Caco-2 (cell line): ENCODE measurements at regions not wholly inside any gene's neighbourhood (a gene's known extent, or its start where the extent isn't known, plus 50 kb on each side); places are given as distances from the start of the nearest gene placed in this dataset.

Experiments used
- BruUV-seq: library from RNA; stranded (reverse); fragments of 400-500 nt; replicated peaks from 2 replicates; lab custom pipeline; 2021; lab: Mats Ljungman, UMichigan
- CTCF ChIA-PET: fragments of 300-600 bp; sonication (Branson Sonifier 250); formaldehyde crosslinking; loops from one replicate; lab custom pipeline; 2022; ENCODE audit warnings: antibody characterized with exemption; lab: Charles Lee
- POLR2A ChIA-PET: fragments of 300-600 bp; sonication (Branson Sonifier 250); formaldehyde crosslinking; loops from one replicate; lab custom pipeline; 2022; ENCODE audit warnings: antibody characterized with exemption; lab: Charles Lee
- DNase-seq, 2 experiments: peaks; one replicate each; pipeline versions ENCODE4 v3.0.0 to v3.0.0-alpha.2; 2020 to 2022
- H3K27me3 ChIP-seq: replicated peaks from 2 replicates; pipeline ENCODE4 v1.6.0; 2011; ENCODE audit warnings: low read length; ENCODE audit not compliant: control insufficient read depth, insufficient read depth
- H3K36me3 ChIP-seq: 2 replicates; pipeline ENCODE4 v1.5.1; 2011; ENCODE audit warnings: low read length; ENCODE audit not compliant: control insufficient read depth, insufficient read depth
- H3K4me1 ChIP-seq: fragments of 250-450 bp; sonication (Bioruptor Pico); 2 replicates; pipeline ENCODE4 v1.5.1; 2020; ENCODE audit warnings: mild to moderate bottlenecking
- H3K4me3 ChIP-seq: 2 replicates; pipeline ENCODE4 v1.5.1; 2011; ENCODE audit warnings: low read depth, mild to moderate bottlenecking, control low read depth, low read length
- H3K9me3 ChIP-seq: fragments of 250-450 bp; sonication (Bioruptor Pico); 2 replicates; pipeline ENCODE4 v1.5.1; 2020; ENCODE audit warnings: mild to moderate bottlenecking, moderate library complexity
- H3K27ac Mint-ChIP-seq: one replicate; pipeline ENCODE4 v1.8.0; 2022; ENCODE audit warnings: mixed read lengths; ENCODE audit not compliant: unreplicated experiment
- H3K27me3 Mint-ChIP-seq: one replicate; pipeline ENCODE4 v1.8.0; 2022; ENCODE audit warnings: mixed read lengths; ENCODE audit not compliant: insufficient read depth, unreplicated experiment
- H3K36me3 Mint-ChIP-seq: one replicate; pipeline ENCODE4 v1.8.0; 2022; ENCODE audit warnings: mild to moderate bottlenecking, mixed read lengths; ENCODE audit not compliant: insufficient read depth, unreplicated experiment
- H3K4me1 Mint-ChIP-seq: one replicate; pipeline ENCODE4 v1.8.0; 2022; ENCODE audit warnings: low read depth, mixed read lengths; ENCODE audit not compliant: unreplicated experiment
- H3K4me3 Mint-ChIP-seq: one replicate; pipeline ENCODE4 v1.8.0; 2022; ENCODE audit warnings: mild to moderate bottlenecking, moderate library complexity, mixed read lengths; ENCODE audit not compliant: unreplicated experiment
- H3K9me3 Mint-ChIP-seq: one replicate; pipeline ENCODE4 v1.8.0; 2022; ENCODE audit warnings: mixed read lengths; ENCODE audit not compliant: unreplicated experiment
- CTCF ChIP-seq, 2 experiments: fragments of 200-600 bp in 1 of 2; IDR thresholded peaks; 1 replicate in 1 of 2; 2 replicates in 1 of 2; pipeline versions ENCODE4 v1.5.1 to v1.8.0; 2011 to 2022; ENCODE audit warnings: antibody characterized with exemption in 1 of 2, control low read depth in 1 of 2, inconsistent platforms in 1 of 2, low read depth in 1 of 2, low read length in 1 of 2, mild to moderate bottlenecking in 1 of 2, moderate library complexity in 1 of 2; ENCODE audit not compliant: insufficient read depth in 1 of 2, severe bottlenecking in 1 of 2, unreplicated experiment in 1 of 2
- intact Hi-C: fragments of 100-400 bp; cut with micrococcal nuclease; formaldehyde crosslinking; loops from one replicate; pipeline ENCODE4 v1.10.0; 2022; ENCODE audit not compliant: unreplicated experiment

GRCh38 chr2:236636261-236636660 lies 66.6 kb downstream of the ACKR3 start:
- H3K27me3 ChIP-seq, result no peaks in the 10 kb centered on the region

GRCh38 chr2:236636714-236637470 lies 67.3 kb downstream of the ACKR3 start:
- no peak for TF ChIP-seq CTCF (IDR thresholded peaks at IDR 0.05; ENCODE audit: insufficient read depth in 1 of 2, low read depth in 1 of 2, low read length in 1 of 2, severe bottlenecking in 1 of 2, unreplicated experiment in 1 of 2)
- Mint-ChIP-seq H3K4me3 (no peak overlapping the region), H3K36me3 (no peaks in the 10 kb centered on the region), H3K27me3 (no peaks in the 10 kb centered on the region), H3K4me1 (no peaks in the 10 kb centered on the region), H3K9me3 (peaks cover 16% of the 10 kb centered on the region), H3K27ac (no peak overlapping the region)
- H3K4me1 ChIP-seq, result no peaks in the 10 kb centered on the region
- H3K4me3 ChIP-seq, result no peak overlapping the region
- H3K9me3 ChIP-seq, result no peaks in the 10 kb centered on the region
- no peaks in the 10 kb centered on the region for H3K36me3 ChIP-seq
- intact Hi-C loops, result no loop called here
- no peak for DNase-seq
- ChIA-PET POLR2A (no interaction called here), CTCF (no interaction called here)
- H3K27me3 ChIP-seq, result no peaks in the 10 kb centered on the region
- no TSS peak for BruUV-seq

More at GRCh38 chr2:236636261-236636660, 66.6 kb downstream of the ACKR3 start:
- TF ChIP-seq CTCF (IDR thresholded peaks at IDR 0.05; ENCODE audit: insufficient read depth in 1 of 2, low read depth in 1 of 2, low read length in 1 of 2, severe bottlenecking in 1 of 2, unreplicated experiment in 1 of 2), result no peak
- ChIA-PET POLR2A (no interaction called here), CTCF (no interaction called here)
- intact Hi-C loops, result no loop called here
- Histone ChIP-seq H3K4me1 (no peaks in the 10 kb centered on the region), H3K9me3 (no peaks in the 10 kb centered on the region), H3K36me3 (no peaks in the 10 kb centered on the region), H3K4me3 (no peak overlapping the region)
- no TSS peak for BruUV-seq
- Mint-ChIP-seq H3K4me1 (no peaks in the 10 kb centered on the region), H3K27ac (no peak overlapping the region), H3K36me3 (no peaks in the 10 kb centered on the region), H3K27me3 (no peaks in the 10 kb centered on the region), H3K4me3 (no peak overlapping the region), H3K9me3 (peaks cover 16% of the 10 kb centered on the region)
- DNase-seq, result no peak

GRCh38 chr2:236637686-236638569 lies 68.3 kb downstream of the ACKR3 start:
- no peak overlapping the region for H3K4me3 Mint-ChIP-seq
- H3K4me1 ChIP-seq, result no peaks in the 10 kb centered on the region
- POLR2A ChIA-PET, result no interaction called here
- H3K4me1 Mint-ChIP-seq, result no peaks in the 10 kb centered on the region
- no peak for DNase-seq
- H3K36me3 Mint-ChIP-seq, result no peaks in the 10 kb centered on the region
- H3K27me3 Mint-ChIP-seq, result no peaks in the 10 kb centered on the region
- H3K9me3 ChIP-seq, result no peaks in the 10 kb centered on the region
- BruUV-seq, result no TSS peak
- no peak for TF ChIP-seq CTCF (IDR thresholded peaks at IDR 0.05; ENCODE audit: insufficient read depth in 1 of 2, low read depth in 1 of 2, low read length in 1 of 2, severe bottlenecking in 1 of 2, unreplicated experiment in 1 of 2)
- H3K36me3 ChIP-seq, result no peaks in the 10 kb centered on the region
- CTCF ChIA-PET, result no interaction called here
- no peak overlapping the region for H3K27ac Mint-ChIP-seq
- H3K27me3 ChIP-seq, result no peaks in the 10 kb centered on the region
- H3K4me3 ChIP-seq, result no peak overlapping the region
- H3K9me3 Mint-ChIP-seq, result peaks cover 16% of the 10 kb centered on the region
- intact Hi-C loops, result no loop called here
